WTC11 (cell line): ENCODE measurements at regions not wholly inside any gene's neighbourhood (a gene's known extent, or its start where the extent isn't known, plus 50 kb on each side); places are given as distances from the start of the nearest gene placed in this dataset.

Experiments used
- ATAC-seq: fragments of 200-7000 bp; cut with Tn5 transposase; 2 replicates; pipeline ENCODE4 v1.10.0; 2021; ENCODE audit warnings: mild to moderate bottlenecking, moderate library complexity
- CTCF ChIA-PET: fragments of 300-600 bp; sonication (Branson Sonifier 250); formaldehyde crosslinking; loops from one replicate; lab custom pipeline; 2021; ENCODE audit warnings: antibody characterized with exemption; lab: Charles Lee
- POLR2A ChIA-PET: fragments of 350-600 bp; sonication (Branson Sonifier 250); formaldehyde crosslinking; loops from one replicate; lab custom pipeline; 2021; ENCODE audit warnings: antibody characterized with exemption; lab: Charles Lee
- DNase-seq: peaks from one replicate; pipeline ENCODE4 v3.0.0; 2021; ENCODE audit warnings: low spot score
- H3K27ac Mint-ChIP-seq: 2 replicates; pipeline ENCODE4 v1.8.0; 2021; ENCODE audit warnings: mixed read lengths
- H3K27me3 Mint-ChIP-seq: 2 replicates; pipeline ENCODE4 v1.8.0; 2021; ENCODE audit warnings: low read depth, mild to moderate bottlenecking, moderate library complexity, mixed read lengths
- H3K36me3 Mint-ChIP-seq: 2 replicates; pipeline ENCODE4 v1.8.0; 2021; ENCODE audit warnings: mixed read lengths
- H3K4me1 Mint-ChIP-seq: 2 replicates; pipeline ENCODE4 v1.8.0; 2022; ENCODE audit warnings: mixed read lengths
- H3K4me3 Mint-ChIP-seq: 2 replicates; pipeline ENCODE4 v1.8.0; 2021; ENCODE audit warnings: mild to moderate bottlenecking, moderate library complexity, mixed read lengths
- H3K9me3 Mint-ChIP-seq: 2 replicates; pipeline ENCODE4 v1.8.0; 2021; ENCODE audit warnings: mixed read lengths
- ETV6 ChIP-seq: sonication (generic); formaldehyde crosslinking; IDR thresholded peaks from 2 replicates; pipeline ENCODE4 v1.8.1; 2022; ENCODE audit warnings: mild to moderate bottlenecking, missing genetic modification reagents
- FOXK1 ChIP-seq: sonication (generic); formaldehyde crosslinking; IDR thresholded peaks from 2 replicates; pipeline ENCODE4 v1.8.0; 2022; ENCODE audit warnings: mild to moderate bottlenecking, moderate library complexity, missing genetic modification reagents
- GABPB1 ChIP-seq: sonication (generic); formaldehyde crosslinking; IDR thresholded peaks from 2 replicates; pipeline ENCODE4 v1.8.1; 2023; ENCODE audit warnings: mild to moderate bottlenecking, missing genetic modification reagents
- GRHL2 ChIP-seq: fragments of 250-450 bp; sonication (Bioruptor Pico); IDR thresholded peaks from 2 replicates; pipeline ENCODE4 v1.8.0; 2022; ENCODE audit warnings: mild to moderate bottlenecking, moderate library complexity; ENCODE audit not compliant: insufficient replicate concordance, severe bottlenecking
- GTF2I ChIP-seq: fragments of 250-450 bp; sonication (Bioruptor Pico); conservative IDR thresholded peaks from 2 replicates; pipeline ENCODE4 v1.4.0; 2021; ENCODE audit warnings: mild to moderate bottlenecking
- HMGA2 ChIP-seq: fragments of 250-450 bp; sonication (Bioruptor Pico); IDR thresholded peaks from 2 replicates; pipeline ENCODE4 v1.4.0; 2021; ENCODE audit warnings: mild to moderate bottlenecking, moderate library complexity
- NR3C1 ChIP-seq: sonication (generic); formaldehyde crosslinking; conservative IDR thresholded peaks from 2 replicates; pipeline ENCODE4 v1.8.1; 2023; ENCODE audit warnings: low read depth, mild to moderate bottlenecking, missing genetic modification reagents
- ZNF138 ChIP-seq: sonication (generic); formaldehyde crosslinking; conservative IDR thresholded peaks from 2 replicates; pipeline ENCODE4 v1.8.1; 2022; ENCODE audit warnings: mild to moderate bottlenecking, moderate library complexity, missing genetic modification reagents
- ZNF416 ChIP-seq: fragments of 250-450 bp; sonication (Bioruptor Pico); IDR thresholded peaks from 2 replicates; pipeline ENCODE4 v1.9.0; 2021; ENCODE audit warnings: mild to moderate bottlenecking, inconsistent platforms
- ZNF423 ChIP-seq: fragments of 250-450 bp; sonication (Bioruptor Pico); IDR thresholded peaks from 2 replicates; pipeline ENCODE4 v2.1.2; 2022; ENCODE audit warnings: mild to moderate bottlenecking, moderate library complexity
- TF ChIP-seq, protein P1 (sequence below): sonication (generic); formaldehyde crosslinking; IDR thresholded peaks from 2 replicates; pipeline ENCODE4 v1.8.0; 2022; ENCODE audit warnings: mild to moderate bottlenecking, missing genetic modification reagents
- TF ChIP-seq, protein P2 (sequence below): sonication (generic); formaldehyde crosslinking; IDR thresholded peaks from 2 replicates; pipeline ENCODE4 v1.8.0; 2022; ENCODE audit warnings: mild to moderate bottlenecking, missing genetic modification reagents
- TF ChIP-seq, protein P3 (sequence below): fragments of 250-450 bp; sonication (Bioruptor Pico); conservative IDR thresholded peaks from 2 replicates; pipeline ENCODE4 v1.9.0; 2021; ENCODE audit warnings: mild to moderate bottlenecking
- TF ChIP-seq, protein P4 (sequence below): sonication (generic); formaldehyde crosslinking; IDR thresholded peaks from 2 replicates; pipeline ENCODE4 v1.8.1; 2023; ENCODE audit warnings: mild to moderate bottlenecking, missing genetic modification reagents

DNA sequence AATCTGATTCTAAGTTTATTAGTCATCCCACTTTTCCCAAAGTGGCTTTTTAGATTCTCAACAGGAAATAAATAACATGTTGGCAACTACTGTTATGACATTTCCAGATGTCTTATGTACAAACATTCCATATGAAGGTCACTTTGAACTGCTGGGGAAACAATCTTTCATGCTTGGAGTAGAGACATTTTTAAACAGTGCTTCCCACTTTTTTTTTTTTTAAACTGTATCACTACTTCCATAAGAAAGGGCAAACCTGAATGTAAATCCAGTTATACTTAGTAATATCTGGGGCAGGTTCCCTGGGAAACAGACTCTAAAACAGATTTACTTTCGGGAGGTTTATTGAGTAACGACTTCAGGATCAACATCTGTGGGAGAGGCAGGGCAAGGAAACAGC is 473.8 kb downstream of the TAFA4 start (continued):
- TF ChIP-seq GRHL2 (CRISPR knock-in tag) (no peak), ETV6 (CRISPR knock-in tag) (no peak), NR3C1 (no peak), FOXK1 (CRISPR knock-in tag) (no peak)

DNA sequence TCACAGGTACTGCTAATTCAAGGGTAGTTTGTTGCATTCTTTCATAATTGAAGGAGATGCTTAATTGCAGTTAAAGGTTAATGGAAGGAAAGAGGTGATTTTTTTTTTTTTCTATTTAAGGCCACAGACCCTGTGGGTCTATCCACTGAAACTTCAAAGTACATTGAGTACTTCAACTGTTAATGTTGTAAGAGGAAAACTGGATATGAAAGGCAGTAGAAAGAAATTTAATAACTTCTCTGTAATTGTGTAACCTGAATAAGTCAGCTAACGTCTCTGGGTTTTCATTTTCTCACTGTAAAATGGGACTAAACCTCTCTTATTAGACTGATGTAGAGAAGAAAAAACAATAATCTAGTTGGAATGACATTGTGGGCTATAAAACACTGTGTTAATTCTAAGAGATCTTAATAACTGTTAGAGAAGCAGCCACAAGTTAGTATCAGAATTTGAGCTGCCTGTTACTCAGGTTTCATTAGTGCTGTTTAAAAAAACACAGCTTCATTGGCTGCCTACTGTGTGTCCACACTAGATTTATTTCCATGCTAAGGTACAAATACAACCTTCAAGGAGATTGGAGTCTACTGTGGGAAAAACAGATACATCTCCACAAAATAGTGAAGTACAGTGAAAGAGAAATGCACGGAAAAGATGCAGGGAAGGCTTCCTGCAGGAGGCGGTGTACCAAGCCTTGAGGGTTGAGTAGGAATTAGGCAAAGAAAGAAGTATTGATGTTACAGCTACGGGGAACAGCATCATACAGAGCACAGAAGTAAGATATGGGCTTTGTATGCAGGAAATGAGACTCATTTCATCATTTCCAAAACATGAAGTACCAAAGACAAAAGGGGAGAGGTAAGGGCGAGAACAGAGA is 483.6 kb downstream of the TAFA4 start:
- no peaks in the 10 kb centered on the region for H3K36me3 Mint-ChIP-seq
- TF ChIP-seq, protein P1, sequence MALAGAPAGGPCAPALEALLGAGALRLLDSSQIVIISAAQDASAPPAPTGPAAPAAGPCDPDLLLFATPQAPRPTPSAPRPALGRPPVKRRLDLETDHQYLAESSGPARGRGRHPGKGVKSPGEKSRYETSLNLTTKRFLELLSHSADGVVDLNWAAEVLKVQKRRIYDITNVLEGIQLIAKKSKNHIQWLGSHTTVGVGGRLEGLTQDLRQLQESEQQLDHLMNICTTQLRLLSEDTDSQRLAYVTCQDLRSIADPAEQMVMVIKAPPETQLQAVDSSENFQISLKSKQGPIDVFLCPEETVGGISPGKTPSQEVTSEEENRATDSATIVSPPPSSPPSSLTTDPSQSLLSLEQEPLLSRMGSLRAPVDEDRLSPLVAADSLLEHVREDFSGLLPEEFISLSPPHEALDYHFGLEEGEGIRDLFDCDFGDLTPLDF (CRISPR knock-in tag), result no peak
- TF ChIP-seq FOXK1 (CRISPR knock-in tag) (no peak), ZNF423 (CRISPR knock-in tag) (no peak), ZNF416 (CRISPR knock-in tag) (no peak)
- TF ChIP-seq, protein P2, sequence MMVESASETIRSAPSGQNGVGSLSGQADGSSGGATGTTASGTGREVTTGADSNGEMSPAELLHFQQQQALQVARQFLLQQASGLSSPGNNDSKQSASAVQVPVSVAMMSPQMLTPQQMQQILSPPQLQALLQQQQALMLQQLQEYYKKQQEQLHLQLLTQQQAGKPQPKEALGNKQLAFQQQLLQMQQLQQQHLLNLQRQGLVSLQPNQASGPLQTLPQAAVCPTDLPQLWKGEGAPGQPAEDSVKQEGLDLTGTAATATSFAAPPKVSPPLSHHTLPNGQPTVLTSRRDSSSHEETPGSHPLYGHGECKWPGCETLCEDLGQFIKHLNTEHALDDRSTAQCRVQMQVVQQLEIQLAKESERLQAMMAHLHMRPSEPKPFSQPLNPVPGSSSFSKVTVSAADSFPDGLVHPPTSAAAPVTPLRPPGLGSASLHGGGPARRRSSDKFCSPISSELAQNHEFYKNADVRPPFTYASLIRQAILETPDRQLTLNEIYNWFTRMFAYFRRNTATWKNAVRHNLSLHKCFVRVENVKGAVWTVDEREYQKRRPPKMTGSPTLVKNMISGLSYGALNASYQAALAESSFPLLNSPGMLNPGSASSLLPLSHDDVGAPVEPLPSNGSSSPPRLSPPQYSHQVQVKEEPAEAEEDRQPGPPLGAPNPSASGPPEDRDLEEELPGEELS (CRISPR knock-in tag), result no peak
- TF ChIP-seq, all 79 proteins: peak for 0
- Mint-ChIP-seq H3K9me3 (peaks cover 6% of the 10 kb centered on the region; the same call in 1 of the 2 replicates), H3K4me3 (no peak overlapping the region), H3K27me3 (no peaks in the 10 kb centered on the region), H3K27ac (no peak overlapping the region; the same call in 1 of the 2 replicates), H3K4me1 (peaks cover 33% of the 10 kb centered on the region)
- ATAC-seq (0 out of 2 replicates have a peak, but pooled peaks have one; percentile 38), DNase-seq (no peak)
- POLR2A ChIA-PET, result no interaction called here
- CTCF ChIA-PET, result interaction anchor here (0.6 to 1.6 kb wide), 3 partner anchors 168 to 629 kb away, joined by 3 to 6 read pairs (median 4); no protein-coding TSS in a partner anchor

DNA sequence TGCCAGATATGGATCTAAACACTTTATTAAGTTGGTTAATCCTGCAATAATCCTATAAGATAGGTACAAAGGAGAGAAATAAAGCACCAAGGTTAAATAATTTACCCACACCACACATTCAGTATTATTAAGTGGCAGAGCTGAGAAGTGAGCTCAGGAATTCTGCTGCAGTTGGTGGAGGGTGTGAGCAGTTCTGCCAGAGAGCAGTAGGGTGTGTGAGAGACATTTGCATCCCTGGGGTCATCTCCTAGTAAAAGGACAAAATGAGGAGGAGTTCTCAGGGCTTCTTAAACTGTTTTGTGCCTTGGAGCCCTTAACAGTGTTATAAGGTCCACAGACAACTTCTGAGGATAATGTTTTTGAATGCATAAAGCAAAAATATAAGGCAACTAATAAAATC is 484.5 kb downstream of the TAFA4 start:
- Mint-ChIP-seq H3K27me3 (no peaks in the 10 kb centered on the region), H3K36me3 (no peaks in the 10 kb centered on the region), H3K27ac (no peak overlapping the region), H3K9me3 (peaks cover 6% of the 10 kb centered on the region; the same call in 1 of the 2 replicates), H3K4me3 (no peak overlapping the region), H3K4me1 (peaks cover 24% of the 10 kb centered on the region)
- TF ChIP-seq HMGA2 (no peak), GTF2I (CRISPR knock-in tag) (no peak)
- TF ChIP-seq, protein P3, sequence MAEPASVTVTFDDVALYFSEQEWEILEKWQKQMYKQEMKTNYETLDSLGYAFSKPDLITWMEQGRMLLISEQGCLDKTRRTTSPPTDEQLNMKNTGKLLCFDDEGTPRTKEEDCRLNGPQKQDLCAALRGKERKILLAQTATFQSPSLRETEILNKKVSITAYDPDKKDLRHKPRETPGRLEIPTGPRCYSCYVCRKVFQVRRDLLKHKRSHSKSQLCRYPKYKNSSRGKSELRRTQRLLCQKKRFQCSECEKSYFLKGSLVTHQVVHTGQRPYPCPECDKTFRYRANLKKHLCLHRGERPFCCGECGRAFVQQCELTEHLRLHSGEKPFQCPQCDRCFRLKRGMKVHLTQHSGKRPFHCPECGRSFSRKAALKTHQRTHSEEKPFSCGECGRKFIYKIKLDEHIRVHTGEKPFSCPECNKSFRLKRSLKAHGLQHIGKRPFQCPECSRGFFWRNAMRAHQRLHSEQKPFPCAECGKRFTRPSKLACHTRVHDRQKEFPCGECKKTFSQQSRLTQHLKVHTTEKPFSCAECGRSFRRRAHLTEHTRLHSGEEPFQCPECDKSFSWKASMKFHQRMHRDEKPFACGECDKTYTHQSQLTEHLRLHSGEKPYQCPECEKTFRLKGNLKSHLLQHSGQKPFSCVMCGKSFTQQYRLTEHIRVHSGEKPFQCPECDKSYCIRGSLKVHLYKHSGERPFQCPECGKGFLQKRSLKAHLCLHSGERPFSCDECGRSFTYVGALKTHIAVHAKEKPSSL, result no peak
- ChIA-PET POLR2A (no interaction called here), CTCF (interaction anchor here (0.6 to 1.6 kb wide), 4 partner anchors 297 to 628 kb away, joined by 3 to 6 read pairs (median 4); no protein-coding TSS in a partner anchor)
- peak; percentile 12 for DNase-seq
- ATAC-seq, result peak; percentile 95

DNA sequence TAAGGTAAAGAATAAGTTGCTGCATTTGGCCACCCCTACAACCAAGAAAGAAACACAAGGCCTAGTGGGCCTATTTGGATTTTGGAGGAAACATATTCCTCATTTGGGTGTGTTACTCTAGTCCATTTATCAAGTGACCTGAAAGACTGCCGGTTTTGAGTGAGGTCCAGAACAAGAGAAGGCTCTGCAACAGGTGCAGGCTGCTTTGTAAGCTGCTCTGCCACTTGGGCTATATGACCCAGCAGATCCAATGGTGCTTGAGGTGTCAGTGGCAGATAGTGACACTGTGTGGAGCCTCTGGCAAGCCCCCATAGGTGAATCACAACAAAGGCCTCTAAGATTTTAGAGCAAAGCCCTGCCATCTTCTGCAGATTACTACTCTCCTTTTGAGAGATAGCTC is 491.3 kb downstream of the TAFA4 start:
- H3K27me3 Mint-ChIP-seq, result no peaks in the 10 kb centered on the region
- peaks cover 5% of the 10 kb centered on the region; the same call in 1 of the 2 replicates for H3K4me1 Mint-ChIP-seq
- H3K27ac Mint-ChIP-seq, result no peak overlapping the region
- ATAC-seq, result no peak
- CTCF ChIA-PET, result no interaction called here
- TF ChIP-seq ETV6 (CRISPR knock-in tag) (no peak), ZNF138 (CRISPR knock-in tag) (no peak), GRHL2 (CRISPR knock-in tag) (no peak), GABPB1 (no peak)
- TF ChIP-seq, protein P4, sequence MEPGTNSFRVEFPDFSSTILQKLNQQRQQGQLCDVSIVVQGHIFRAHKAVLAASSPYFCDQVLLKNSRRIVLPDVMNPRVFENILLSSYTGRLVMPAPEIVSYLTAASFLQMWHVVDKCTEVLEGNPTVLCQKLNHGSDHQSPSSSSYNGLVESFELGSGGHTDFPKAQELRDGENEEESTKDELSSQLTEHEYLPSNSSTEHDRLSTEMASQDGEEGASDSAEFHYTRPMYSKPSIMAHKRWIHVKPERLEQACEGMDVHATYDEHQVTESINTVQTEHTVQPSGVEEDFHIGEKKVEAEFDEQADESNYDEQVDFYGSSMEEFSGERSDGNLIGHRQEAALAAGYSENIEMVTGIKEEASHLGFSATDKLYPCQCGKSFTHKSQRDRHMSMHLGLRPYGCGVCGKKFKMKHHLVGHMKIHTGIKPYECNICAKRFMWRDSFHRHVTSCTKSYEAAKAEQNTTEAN (CRISPR knock-in tag), result no peak
- TF ChIP-seq, all 79 proteins: peak for 0
- no peak for DNase-seq
- H3K4me3 Mint-ChIP-seq, result no peak overlapping the region
- H3K9me3 Mint-ChIP-seq, result peaks cover 25% of the 10 kb centered on the region
- POLR2A ChIA-PET, result no interaction called here
- peaks cover 18% of the 10 kb centered on the region for H3K36me3 Mint-ChIP-seq
